Activated CD4-positive, alpha-beta T cell treated with anti-CD3 and anti-CD28 coated beads for 4 hours (primary cell): ENCODE measurements at regions not wholly inside any gene's neighbourhood (a gene's known extent, or its start where the extent isn't known, plus 50 kb on each side); places are given as distances from the start of the nearest gene placed in this dataset.
"Not testable (repeated sequence)": the region's sequence is repeated elsewhere in the genome, so short reads cannot be mapped to it uniquely, and the experiment has no call there.

Experiments used
- DNase-seq, 2 donors: peaks; one replicate each; pipeline ENCODE4 v3.0.0-alpha.2; 2020

DNA sequence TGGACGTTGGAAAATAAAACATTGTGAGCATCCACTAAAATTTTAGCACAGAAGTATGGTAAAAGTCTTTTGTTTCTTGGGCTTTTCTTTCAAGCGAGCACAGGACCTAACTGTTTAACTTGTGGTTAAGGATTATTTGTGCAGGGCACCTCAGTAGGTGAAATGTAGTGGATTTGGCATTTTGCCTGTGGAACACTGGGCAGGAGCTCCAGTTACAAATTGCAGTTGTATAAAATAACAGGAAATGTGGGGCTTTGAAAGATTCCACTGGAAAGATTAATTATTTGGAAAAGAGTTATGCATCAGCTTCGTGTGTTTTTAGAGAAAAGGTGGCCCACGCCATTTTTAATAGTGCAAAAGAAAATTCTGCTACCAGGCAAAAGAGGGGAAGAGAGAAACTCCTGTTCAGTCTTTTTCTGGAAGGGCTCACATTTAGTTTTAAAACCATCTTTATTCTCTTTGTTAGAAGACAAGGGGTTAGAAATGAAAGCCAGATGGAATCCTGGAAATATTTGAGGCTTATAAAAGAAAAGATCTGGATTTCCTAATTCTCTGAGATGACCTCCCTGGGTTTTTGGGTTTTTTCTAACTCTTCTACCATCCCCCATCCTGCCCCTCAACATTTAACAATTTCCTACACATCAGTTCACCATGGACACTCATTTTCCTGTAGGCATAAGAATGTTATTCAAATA, 144.3 kb upstream of the SERTAD2 start:
- DNase-seq: no peak

DNA sequence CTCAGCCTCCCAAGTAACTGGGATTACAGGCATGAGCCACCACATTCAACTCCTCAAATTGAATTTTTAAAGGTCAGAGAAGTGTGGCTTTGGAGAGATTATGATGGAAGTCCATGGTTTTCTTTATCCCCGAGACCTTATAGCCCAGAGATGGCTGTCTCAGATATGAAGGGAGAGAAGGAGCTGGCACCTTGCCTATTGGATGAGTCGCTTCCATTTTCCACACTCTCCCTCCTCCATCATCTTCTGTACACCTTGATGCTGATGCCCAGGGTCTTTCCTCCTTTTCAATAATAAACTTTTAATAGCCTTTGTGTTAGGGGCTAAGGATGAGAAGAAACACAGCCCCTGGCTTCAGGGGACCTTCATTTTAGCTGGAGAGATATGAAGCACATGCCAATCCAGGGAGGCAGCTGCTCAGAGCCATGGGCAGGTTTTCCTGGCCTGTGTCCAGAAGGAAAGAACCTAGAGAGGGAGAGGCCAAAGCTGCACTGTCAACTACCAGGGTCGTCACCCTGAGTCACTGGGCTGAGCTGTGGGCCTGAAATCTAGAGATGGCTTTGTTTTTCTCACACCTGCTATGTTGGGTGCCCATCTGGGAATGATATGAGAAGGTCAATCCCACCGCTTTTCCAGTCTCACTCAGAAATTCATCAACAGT, 146.0 kb upstream of the SERTAD2 start:
- no peak for DNase-seq

DNA sequence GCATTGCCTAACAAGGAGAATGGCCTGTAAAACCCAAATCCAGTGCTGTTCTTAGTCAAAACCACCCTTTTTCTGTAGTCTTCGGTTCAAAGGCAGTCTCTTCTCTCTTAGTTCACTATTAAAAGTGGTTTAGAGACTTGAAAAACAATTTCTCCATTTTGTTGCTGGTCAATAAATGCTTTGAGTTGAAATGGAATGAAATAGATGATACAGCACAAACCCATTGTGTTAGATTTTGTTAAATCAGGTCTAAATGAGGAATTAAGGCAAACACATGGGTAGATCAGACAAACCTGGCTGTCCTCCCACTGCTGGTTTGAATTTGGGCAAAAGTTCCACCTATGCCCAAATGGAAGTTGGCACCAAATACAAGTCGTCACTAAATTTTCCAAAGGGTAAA, 150.1 kb upstream of the SERTAD2 start:
- no peak for DNase-seq

GRCh38 chr2:64804651-64805050, 150.9 kb upstream of the SERTAD2 start:
- no peak for DNase-seq

DNA sequence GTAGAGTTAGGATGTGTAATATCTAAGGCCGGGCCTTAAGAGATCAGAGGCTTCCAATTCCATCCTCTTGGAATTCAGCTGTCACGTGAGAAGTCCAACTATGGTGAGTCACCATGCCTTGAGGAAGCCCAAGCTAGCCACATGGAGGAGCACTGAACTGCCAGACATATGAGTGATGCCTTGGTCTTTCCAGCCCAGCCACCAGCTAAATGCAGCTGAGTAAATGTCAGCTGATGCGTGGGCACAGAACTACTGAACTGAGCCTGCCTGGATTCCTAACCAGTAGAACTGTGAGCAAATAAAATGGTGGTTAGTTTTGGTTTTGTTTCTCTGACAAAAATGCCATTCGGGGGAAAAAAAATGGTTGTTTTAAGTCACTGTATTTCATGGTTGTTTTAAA, 153.7 kb upstream of the SERTAD2 start:
- DNase-seq: peak; percentile 23 to 34

DNA sequence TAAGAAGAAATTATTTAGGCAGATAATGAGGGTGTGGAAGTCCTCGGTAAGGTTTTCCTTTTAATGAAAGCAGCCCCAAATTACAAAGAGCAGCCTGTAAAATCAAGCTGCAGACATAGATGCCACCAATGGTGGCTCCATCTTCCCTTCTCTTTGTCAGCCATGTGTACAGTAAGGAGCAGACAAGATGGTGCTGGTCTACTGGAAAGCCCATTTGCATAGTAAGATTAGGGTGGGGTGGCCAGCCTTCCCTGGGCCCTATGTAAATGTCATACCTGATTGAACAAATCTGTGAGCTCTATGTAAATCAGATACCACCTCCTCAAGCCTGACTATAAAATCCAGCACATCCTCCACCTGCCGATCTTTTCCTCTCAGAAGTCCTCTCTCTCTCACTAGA, 154.4 kb upstream of the SERTAD2 start:
- DNase-seq: no peak

- no peak for DNase-seq
Observed at GRCh38 chr2:64808754-64809153, 155.0 kb upstream of the SERTAD2 start.

DNA sequence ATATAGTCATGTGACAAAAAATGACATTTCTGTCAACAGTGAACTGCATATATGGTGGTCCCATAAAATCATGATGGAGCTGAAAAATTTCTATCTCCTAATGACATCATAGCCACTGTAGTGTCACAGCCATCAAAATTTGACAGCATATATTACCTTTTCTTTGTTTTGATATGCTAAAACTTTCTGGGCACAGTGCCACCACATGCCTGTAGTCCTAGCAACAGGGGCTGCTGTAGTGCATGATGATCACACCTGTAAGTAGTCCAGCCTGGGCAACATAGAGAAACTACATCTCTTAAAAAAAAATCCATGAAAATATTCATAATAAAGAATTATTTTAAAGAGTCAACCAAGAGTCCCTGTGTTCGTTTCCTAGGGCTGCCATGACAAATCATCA, 155.5 kb upstream of the SERTAD2 start:
- DNase-seq: no peak

DNA sequence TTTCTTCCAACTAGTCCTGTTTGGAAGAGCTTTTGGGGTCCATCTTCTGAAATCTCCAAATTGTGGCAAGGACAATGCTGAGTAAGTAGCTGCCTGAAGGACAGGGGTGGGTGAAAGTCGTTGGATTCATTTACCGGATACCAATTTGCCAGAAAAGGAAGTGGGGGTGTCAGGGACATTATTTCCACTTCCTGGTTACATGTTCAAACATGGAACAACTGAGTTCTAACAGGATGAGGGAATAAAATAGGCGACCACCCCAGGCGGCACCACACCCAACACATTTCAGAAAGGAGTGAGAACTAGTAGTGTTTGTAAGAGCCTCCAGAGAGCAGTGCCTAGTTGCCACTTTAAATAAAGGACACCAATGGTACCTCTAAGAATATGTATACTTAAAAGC, 158.6 kb upstream of the SERTAD2 start:
- no peak for DNase-seq

GRCh38 chr2:64814007-64814406, 160.3 kb upstream of the SERTAD2 start:
- DNase-seq: no peak

DNA sequence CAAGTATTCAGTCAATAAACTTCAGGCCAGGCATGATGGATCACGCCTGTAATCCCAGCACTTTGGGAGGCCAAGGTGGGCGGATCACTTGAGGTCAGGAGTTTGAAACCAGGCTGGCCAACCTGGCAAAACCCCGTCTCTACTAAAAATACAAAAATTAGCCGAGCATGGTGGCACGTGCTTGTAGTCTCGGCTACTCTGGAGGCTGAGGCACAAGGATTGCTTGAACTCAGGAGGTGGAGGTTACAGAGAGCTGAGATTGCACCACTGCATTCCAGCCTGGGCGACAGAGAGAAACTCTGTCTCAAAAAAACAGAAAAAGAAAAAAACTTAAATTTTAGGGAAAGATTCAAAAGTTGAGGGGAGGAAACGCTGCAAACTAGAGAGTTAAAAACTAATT, 162.8 kb upstream of the SERTAD2 start:
- not testable (repeated sequence) for DNase-seq

- no peak for DNase-seq
Observed at GRCh38 chr2:64817453-64817852, 163.7 kb upstream of the SERTAD2 start.

GRCh38 chr2:64818664-64819060, 164.9 kb upstream of the SERTAD2 start:
- no peak for DNase-seq

GRCh38 chr2:64819361-64819760, 165.6 kb upstream of the SERTAD2 start:
- DNase-seq: no peak

GRCh38 chr2:64819774-64820688, 166.3 kb upstream of the SERTAD2 start:
- peak; percentile 60 to 64 for DNase-seq

DNA sequence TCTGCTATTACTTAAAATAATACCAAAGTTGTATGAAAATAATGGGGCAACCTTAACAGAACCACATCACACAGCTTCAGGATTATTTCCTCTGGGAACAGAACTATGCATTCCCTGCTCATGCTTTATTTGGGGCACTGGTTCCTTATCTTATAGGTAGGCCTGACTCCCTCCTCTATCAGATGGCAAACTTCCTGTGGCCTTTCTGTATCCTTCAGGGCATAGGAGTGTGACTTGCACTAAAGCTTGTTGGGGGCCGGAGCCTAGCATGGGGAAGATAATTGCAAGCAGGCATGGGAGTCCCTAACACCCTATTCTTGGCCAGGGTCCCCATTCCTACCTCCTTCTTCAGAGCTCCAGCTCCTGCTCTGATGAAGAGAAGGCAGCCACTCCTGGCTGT, 167.2 kb upstream of the SERTAD2 start:
- DNase-seq: no peak

DNA sequence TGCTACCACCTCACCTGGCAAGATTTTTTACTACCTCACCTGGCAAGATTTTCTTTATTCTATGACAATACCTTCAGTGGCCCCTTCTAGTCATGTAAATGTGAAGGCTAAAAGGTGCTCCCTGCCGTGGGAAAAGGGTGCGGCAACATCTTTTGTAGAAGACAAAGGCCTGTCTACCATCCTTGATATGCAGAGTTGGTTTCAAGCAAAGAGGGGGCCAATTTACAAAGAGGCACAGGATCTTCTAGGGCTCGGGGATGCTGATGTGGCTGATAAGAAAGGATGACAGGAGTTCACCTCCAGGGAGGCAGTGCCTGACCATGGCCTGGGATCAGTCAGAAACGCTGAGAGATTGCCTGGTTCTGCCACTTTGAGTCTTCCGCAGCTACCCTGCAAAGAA, 165.4 kb upstream of the SLC1A4 start:
- DNase-seq: no peak

DNA sequence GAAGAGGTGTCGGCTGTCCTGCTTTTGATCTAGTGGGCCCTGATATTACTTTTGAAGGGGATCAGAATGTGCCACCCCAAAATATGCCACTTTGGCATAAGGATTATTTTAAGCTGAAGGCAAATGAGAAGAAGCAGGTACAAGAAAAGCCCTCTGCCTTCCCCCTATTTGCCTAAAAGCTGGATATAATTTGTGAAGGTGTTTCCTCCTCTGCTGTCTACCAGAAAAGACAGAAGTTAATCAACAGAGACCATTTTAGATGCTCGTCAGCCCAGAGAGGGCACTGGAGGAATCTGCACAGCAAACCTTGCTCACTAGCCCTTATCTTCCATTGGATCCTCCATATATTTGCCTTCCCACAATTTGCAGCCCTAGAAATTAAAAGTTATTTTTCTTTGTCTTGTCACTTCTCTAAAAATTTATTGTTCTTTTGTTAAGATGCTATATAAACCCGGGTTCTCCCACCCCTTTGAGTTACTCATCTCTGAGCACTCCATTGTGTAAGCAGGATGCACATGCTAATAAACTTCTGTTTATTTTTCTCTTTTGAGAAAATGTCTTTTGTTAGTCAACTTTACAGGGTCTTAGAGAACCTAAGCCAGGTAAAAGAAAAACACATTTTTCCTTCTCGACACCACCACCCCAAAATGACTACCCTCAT, 163.2 kb upstream of the SLC1A4 start:
- no peak for DNase-seq

DNA sequence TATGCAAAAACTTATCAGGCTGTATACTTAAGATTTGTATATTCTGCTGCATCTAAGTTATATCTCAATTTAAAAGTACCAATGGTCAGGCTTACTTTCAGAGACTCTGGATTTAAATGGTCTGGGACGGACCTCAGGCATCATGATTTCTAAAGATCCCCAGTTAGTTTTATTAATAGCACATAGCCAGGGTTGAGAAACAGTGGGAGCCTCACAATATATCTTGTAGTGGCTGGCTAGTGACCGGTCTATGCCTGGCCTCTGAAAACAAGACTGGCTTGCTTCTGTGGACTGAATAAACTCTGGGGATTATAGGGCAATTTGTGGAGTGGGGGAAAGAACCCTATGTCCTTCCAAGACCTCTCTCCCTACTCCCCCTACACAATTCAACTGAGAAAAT, 162.5 kb upstream of the SLC1A4 start:
- no peak for DNase-seq

- DNase-seq: no peak
Observed at GRCh38 chr2:64828261-64828660, 160.9 kb upstream of the SLC1A4 start.

DNA sequence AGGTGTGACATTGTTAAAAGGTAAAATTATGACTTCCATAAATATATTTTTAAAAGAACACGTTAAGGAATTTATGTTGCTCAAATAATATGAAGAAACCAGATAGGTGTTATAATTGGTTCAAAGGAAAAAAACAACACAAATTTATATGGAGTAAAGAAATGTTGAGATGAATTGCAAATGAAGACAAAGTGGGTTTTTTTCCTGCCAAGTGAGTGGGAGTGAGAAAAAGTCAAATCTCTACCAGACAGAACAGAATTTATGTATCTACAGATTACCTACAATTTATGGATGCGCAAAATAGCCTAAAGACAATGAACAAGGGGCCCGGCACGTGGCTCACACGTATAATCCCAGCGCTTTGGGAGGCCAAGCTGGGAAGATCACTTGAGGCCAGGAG, 159.7 kb upstream of the SLC1A4 start:
- DNase-seq: no peak

DNA sequence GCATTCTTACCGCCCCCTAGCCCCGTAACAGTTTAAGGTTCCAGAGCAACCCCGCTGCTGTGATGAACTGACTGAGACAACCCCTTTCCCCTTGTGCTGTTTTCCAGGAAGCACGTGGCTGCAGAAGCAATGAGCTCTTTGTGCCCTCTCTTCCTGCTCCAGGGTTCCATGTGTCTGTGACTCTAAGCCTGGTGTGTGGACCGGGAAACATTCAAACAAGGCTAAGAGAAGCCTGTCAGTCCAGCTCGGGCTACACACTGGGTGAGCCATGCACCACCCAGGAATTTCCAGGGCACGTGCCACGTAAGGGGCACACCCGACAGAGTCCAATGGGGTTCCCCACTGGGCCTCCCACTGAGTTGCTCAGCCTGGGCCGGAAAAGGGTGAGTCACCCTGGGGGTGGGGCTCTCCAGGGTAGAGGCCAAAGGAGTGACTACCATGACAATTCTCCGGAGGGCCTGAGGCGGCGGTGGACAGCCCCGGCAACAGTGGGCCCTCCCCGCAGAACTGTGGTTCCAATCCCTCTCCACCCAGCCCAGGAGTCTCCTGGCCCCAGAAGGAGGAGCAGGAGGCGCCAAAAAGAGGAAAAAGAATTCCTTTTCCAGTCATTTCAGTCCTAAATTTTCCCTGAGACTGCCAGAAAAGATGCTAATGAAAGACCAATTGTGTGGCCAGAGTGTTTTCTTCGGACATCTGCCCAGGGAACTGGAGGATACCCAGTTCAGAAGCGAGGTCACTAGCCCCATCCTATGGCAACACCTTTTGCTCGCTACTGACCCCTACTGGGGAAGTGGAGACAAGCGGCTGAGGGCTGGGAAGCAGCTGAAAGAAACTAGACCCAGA, 157.8 kb upstream of the SLC1A4 start:
- DNase-seq: peak; percentile 84 to 89
